Spinal cord (tissue), 9 donors: ENCODE measurements at regions not wholly inside any gene's neighbourhood (a gene's known extent, or its start where the extent isn't known, plus 50 kb on each side); places are given as distances from the start of the nearest gene placed in this dataset.

Experiments used
- DNase-seq, 6 donors: peaks; one replicate each; pipeline versions ENCODE4 v3.0.0 to v3.0.0-alpha.2; 2013 to 2015; ENCODE audit warnings: low spot score in 6 of 6, low read depth in 4 of 6
- H3K27ac ChIP-seq: one replicate; pipeline ENCODE4 v1.5.1; 2013; ENCODE audit warnings: low read depth, low read length, control low read depth
- H3K27me3 ChIP-seq: one replicate; pipeline ENCODE4 v1.6.1; 2013; ENCODE audit warnings: low read length; ENCODE audit not compliant: control insufficient read depth, insufficient read depth
- H3K36me3 ChIP-seq: one replicate; pipeline ENCODE4 v1.6.1; 2013; ENCODE audit warnings: low read length; ENCODE audit not compliant: control insufficient read depth, insufficient read depth
- H3K4me1 ChIP-seq: one replicate; pipeline ENCODE4 v1.6.1; 2013; ENCODE audit warnings: low read length; ENCODE audit not compliant: control insufficient read depth, insufficient read depth
- H3K4me3 ChIP-seq: one replicate; pipeline ENCODE4 v1.5.1; 2013; ENCODE audit warnings: low read depth, low read length, control low read depth
- H3K9me3 ChIP-seq: one replicate; pipeline ENCODE4 v1.6.1; 2013; ENCODE audit warnings: low read length; ENCODE audit not compliant: control insufficient read depth, insufficient read depth
- WGBS: methylation state at CpG from one replicate; pipeline ENCODE4 v1.1.5; 2013; ENCODE audit warnings: missing lambda C conversion rate; ENCODE audit not compliant: insufficient coverage; 5-methylcytosine and 5-hydroxymethylcytosine counted together
- donor health status: healthy.

DNA sequence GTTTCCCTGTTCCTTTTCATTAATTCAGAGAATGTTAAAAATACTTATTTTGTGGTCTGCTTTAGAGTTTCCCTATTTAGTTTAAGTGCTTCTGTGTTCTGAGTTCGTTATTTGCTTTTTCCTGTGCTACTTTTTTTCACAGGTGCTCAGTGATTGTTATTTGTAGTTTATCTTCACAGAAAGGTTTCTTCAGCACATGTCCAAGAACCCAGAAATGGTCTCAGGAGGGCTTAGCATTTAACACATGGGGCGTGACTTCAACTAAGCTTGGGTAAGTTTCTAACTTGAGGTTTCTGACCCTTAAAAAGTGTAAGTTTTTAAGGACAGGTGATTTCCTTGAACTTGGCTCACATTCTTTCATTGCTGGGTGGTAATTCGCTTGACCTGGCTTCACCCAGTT lies 157.3 kb downstream of the AASDHPPT start:
- 86% methylated on average over 2 of the region's 3 CpGs for WGBS

DNA sequence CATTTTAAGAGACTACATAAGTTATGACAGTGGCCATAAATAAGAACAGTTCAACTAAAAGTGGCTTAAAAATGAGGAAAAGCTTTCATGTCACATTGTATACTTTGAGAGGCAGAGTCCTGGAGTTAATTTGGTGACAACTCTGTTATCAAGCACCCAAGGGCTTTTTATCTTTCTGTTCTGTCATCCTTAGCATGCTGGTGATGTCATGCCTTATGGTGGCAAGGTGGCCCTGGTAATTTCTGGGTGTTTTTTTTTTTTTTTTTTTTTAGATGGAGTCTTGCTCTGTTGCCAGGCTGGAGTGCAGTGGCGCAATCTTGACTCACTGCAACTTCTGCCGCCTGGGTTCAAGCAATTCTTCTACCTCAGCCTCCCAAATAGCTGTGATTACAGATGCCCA lies 158.8 kb downstream of the AASDHPPT start:
- H3K9me3 ChIP-seq = no peaks in the 10 kb centered on the region
- no peaks in the 10 kb centered on the region for H3K27me3 ChIP-seq
- H3K27ac ChIP-seq = no peak overlapping the region
- H3K4me3 ChIP-seq = no peak overlapping the region
- no peak for DNase-seq
- no peaks in the 10 kb centered on the region for H3K36me3 ChIP-seq
- WGBS = no CpG with 5 or more reads among the region's 2 CpGs
- H3K4me1 ChIP-seq = no peaks in the 10 kb centered on the region

More for the DNA sequence above, 157.3 kb downstream of the AASDHPPT start:
- Histone ChIP-seq H3K27ac (no peak overlapping the region), H3K4me3 (no peak overlapping the region), H3K4me1 (no peaks in the 10 kb centered on the region), H3K9me3 (no peaks in the 10 kb centered on the region), H3K36me3 (no peaks in the 10 kb centered on the region), H3K27me3 (no peaks in the 10 kb centered on the region)
- no peak for DNase-seq

DNA sequence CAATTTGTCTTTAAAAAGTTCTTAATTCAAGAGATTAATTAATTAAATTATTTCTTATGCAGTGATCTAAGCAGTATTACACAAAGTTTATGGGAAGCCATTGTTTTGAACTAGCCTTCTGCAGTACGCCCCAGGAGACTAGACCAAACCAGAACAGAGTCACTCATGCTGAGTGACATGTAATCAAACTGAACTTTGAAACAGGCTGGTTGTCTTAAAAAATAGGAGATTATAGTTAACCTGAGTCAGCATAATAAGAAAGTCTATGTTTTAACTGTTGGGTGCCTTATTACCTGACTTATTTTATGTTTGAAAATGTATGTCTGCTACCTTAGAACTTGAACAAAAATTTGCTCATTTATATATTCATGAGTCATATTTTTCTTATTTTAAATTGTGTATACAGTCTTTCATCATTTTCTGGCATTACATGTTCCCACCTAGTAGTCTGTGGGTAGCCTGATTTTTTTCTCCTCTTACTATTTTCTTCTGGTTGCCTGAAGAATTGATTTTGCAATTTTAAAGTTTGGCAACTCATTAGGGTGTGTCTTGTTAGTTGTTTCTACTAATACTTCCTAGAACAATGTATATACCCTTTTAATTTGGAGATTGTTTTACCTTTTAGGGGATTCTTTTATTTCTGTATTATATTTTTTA lies 161.4 kb downstream of the AASDHPPT start:
- no peak for DNase-seq
- no peak overlapping the region for H3K4me3 ChIP-seq
- H3K9me3 ChIP-seq = no peaks in the 10 kb centered on the region
- no peak overlapping the region for H3K27ac ChIP-seq
- no peaks in the 10 kb centered on the region for H3K36me3 ChIP-seq
- no peaks in the 10 kb centered on the region for H3K4me1 ChIP-seq
- no peaks in the 10 kb centered on the region for H3K27me3 ChIP-seq
- WGBS = no CpG with 5 or more reads among the region's 1 CpG

GRCh38 chr11:106241601-106242257 lies 164.3 kb downstream of the AASDHPPT start:
- DNase-seq = no peak
- Histone ChIP-seq H3K4me3 (no peak overlapping the region), H3K36me3 (no peaks in the 10 kb centered on the region), H3K27me3 (no peaks in the 10 kb centered on the region), H3K27ac (no peak overlapping the region), H3K9me3 (no peaks in the 10 kb centered on the region), H3K4me1 (no peaks in the 10 kb centered on the region)
- WGBS = 94% methylated on average over 5 of the region's 6 CpGs

- H3K4me1 ChIP-seq = no peaks in the 10 kb centered on the region
- H3K9me3 ChIP-seq = no peaks in the 10 kb centered on the region
- no peak overlapping the region for H3K27ac ChIP-seq
- no peaks in the 10 kb centered on the region for H3K36me3 ChIP-seq
- peak in 1 of 6 donors; percentile 66 for DNase-seq
- H3K4me3 ChIP-seq = no peak overlapping the region
- H3K27me3 ChIP-seq = no peaks in the 10 kb centered on the region
- no CpG with 5 or more reads among the region's 2 CpGs for whole genome bisulfite sequencing
Observed at GRCh38 chr11:106242718-106243415, 165.4 kb downstream of the AASDHPPT start.

GRCh38 chr11:106246495-106246894 lies 169.0 kb downstream of the AASDHPPT start:
- H3K27me3 ChIP-seq = no peaks in the 10 kb centered on the region
- no peaks in the 10 kb centered on the region for H3K36me3 ChIP-seq
- H3K4me1 ChIP-seq = no peaks in the 10 kb centered on the region
- DNase-seq = no peak
- no peak overlapping the region for H3K27ac ChIP-seq
- WGBS = 86% methylated on average over 3 of the region's 3 CpGs
- H3K9me3 ChIP-seq = no peaks in the 10 kb centered on the region
- no peak overlapping the region for H3K4me3 ChIP-seq

DNA sequence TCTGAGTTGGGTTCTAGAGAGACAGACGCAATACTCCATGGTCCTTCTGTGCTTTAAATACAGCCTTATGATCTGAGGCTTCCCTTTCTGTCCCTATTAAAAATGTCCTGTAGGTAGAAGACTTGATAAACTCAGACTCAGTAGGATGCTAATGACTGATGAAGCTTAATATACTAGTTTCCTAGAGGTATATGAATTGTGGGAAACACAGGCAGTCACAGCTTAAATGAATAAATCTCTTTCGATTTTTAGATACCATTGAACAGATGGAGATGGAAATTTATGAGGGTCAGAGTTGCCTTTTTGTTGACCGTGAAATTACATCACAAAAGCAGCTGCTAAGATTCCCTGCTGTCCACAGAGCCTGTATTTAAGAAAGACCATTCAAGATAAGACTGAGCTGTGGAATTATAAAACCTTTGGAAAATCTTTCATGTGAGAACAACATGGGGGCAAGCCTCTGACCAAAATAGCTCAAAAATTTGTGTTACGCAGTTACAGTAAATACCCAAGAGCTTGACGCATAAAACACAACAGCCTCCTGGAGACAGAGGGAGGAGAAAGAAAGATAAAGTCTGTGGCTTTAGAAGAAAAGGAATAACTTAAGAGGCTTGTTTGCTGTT lies 172.3 kb downstream of the AASDHPPT start:
- WGBS = no CpG with 5 or more reads among the region's 5 CpGs
- H3K4me1 ChIP-seq = no peaks in the 10 kb centered on the region
- no peak overlapping the region for H3K4me3 ChIP-seq
- no peak overlapping the region for H3K27ac ChIP-seq
- no peaks in the 10 kb centered on the region for H3K27me3 ChIP-seq
- H3K9me3 ChIP-seq = peaks cover 1% of the 10 kb centered on the region
- DNase-seq = peak in 2 of 6 donors; percentile 49 to 60
- no peaks in the 10 kb centered on the region for H3K36me3 ChIP-seq

- no peak for DNase-seq
- H3K4me1 ChIP-seq = no peaks in the 10 kb centered on the region
- peaks cover 3% of the 10 kb centered on the region for H3K9me3 ChIP-seq
- no CpG with 5 or more reads among the region's 3 CpGs for WGBS
- H3K4me3 ChIP-seq = no peak overlapping the region
- no peaks in the 10 kb centered on the region for H3K36me3 ChIP-seq
- no peaks in the 10 kb centered on the region for H3K27me3 ChIP-seq
- no peak overlapping the region for H3K27ac ChIP-seq
Observed at GRCh38 chr11:106262852-106263251, 185.4 kb downstream of the AASDHPPT start.

DNA sequence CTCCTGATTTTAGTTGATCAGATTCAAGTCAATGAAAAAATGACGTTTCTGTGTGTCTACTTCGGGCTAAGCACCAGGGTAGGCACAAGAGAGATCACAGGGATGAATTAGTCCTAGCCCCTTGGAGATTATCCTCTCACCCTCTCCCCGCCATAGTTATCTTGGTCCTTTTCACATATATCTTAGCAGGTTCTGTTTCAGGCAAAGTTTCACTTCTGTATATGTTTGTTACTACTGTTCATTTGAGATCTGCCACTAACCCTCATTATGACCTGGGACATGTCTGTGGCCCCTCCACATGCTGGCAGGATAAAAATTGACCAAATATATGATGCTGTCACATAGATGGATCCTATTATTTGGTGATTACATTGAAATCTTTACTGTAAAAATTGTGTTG lies 186.1 kb downstream of the AASDHPPT start:
- H3K4me3 ChIP-seq = no peak overlapping the region
- DNase-seq = no peak
- 93% methylated on average over 2 of the region's 3 CpGs for WGBS

More for the DNA sequence above, 186.1 kb downstream of the AASDHPPT start:
- H3K36me3 ChIP-seq = no peaks in the 10 kb centered on the region
- H3K27me3 ChIP-seq = no peaks in the 10 kb centered on the region
- no peaks in the 10 kb centered on the region for H3K4me1 ChIP-seq
- H3K27ac ChIP-seq = no peak overlapping the region
- peaks cover 3% of the 10 kb centered on the region for H3K9me3 ChIP-seq
